Colonic mucosa (tissue), 4 donors: ENCODE measurements at regions not wholly inside any gene's neighbourhood (a gene's known extent, or its start where the extent isn't known, plus 50 kb on each side); places are given as distances from the start of the nearest gene placed in this dataset.

ENCODE experiments used
- DNase-seq: peaks from one replicate; pipeline ENCODE4 v3.0.0-alpha.2; 2020
- H3K27ac ChIP-seq: fragments of 200-600 bp; one replicate; pipeline ENCODE4 v1.8.0; 2021
- H3K27me3 ChIP-seq: fragments of 200-600 bp; one replicate; pipeline ENCODE4 v1.8.0; 2021
- H3K36me3 ChIP-seq: fragments of 200-600 bp; one replicate; pipeline ENCODE4 v1.8.0; 2021
- H3K4me1 ChIP-seq: fragments of 200-600 bp; one replicate; pipeline ENCODE4 v1.8.0; 2021; ENCODE audit warnings: mild to moderate bottlenecking
- H3K4me3 ChIP-seq: fragments of 200-600 bp; one replicate; pipeline ENCODE4 v1.8.0; 2021
- H3K9ac ChIP-seq, 2 donors: one replicate each; pipeline ENCODE4 v1.7.0; 2013; ENCODE audit warnings: control low read depth in 2 of 2, low read depth in 2 of 2, low read length in 2 of 2
- H3K9me3 ChIP-seq: fragments of 200-600 bp; one replicate; pipeline ENCODE4 v1.8.0; 2021
- CTCF ChIP-seq: fragments of 200-600 bp; IDR thresholded peaks from one replicate; pipeline ENCODE4 v1.8.0; 2022; ENCODE audit warnings: antibody characterized with exemption, mild to moderate bottlenecking
- intact Hi-C: fragments of 100-400 bp; cut with DNase I; formaldehyde crosslinking; loops from one replicate; pipeline ENCODE4 v1.14.1; 2022
- donor health status: healthy.
- donor health status: DM: no; HTN: no; CAD: no.
- donor health status: DM: no; HTN: no; CAD: no.

GRCh38 chr2:193965263-193965662 is 1691.8 kb upstream of the SLC39A10 start:
- intact Hi-C loops: no loop called here
- TF ChIP-seq CTCF: no peak
- H3K4me3 ChIP-seq: no peak overlapping the region
- H3K9ac ChIP-seq: no peak overlapping the region
- no peaks in the 10 kb centered on the region for H3K27me3 ChIP-seq
- H3K27ac ChIP-seq: no peak overlapping the region
- no peaks in the 10 kb centered on the region for H3K9me3 ChIP-seq
- H3K4me1 ChIP-seq: no peaks in the 10 kb centered on the region
- H3K36me3 ChIP-seq: no peaks in the 10 kb centered on the region
- no peak for DNase-seq

- H3K9ac ChIP-seq: no peak overlapping the region
- no peak overlapping the region for H3K4me3 ChIP-seq
- H3K4me1 ChIP-seq: no peaks in the 10 kb centered on the region
- H3K27ac ChIP-seq: no peak overlapping the region
- no peaks in the 10 kb centered on the region for H3K27me3 ChIP-seq
- DNase-seq: no peak
- H3K36me3 ChIP-seq: no peaks in the 10 kb centered on the region
- TF ChIP-seq CTCF: no peak
- H3K9me3 ChIP-seq: no peaks in the 10 kb centered on the region
- intact Hi-C loops: no loop called here
Observed at GRCh38 chr2:193963472-193964119, 1693.4 kb upstream of the SLC39A10 start.

GRCh38 chr2:193946806-193947205 is 1710.2 kb upstream of the SLC39A10 start:
- H3K4me3 ChIP-seq: no peak overlapping the region
- TF ChIP-seq CTCF: no peak

GRCh38 chr2:193943406-193943960 is 1713.5 kb upstream of the SLC39A10 start:
- Histone ChIP-seq H3K9me3 (no peaks in the 10 kb centered on the region), H3K4me1 (no peaks in the 10 kb centered on the region), H3K4me3 (no peak overlapping the region), H3K36me3 (no peaks in the 10 kb centered on the region), H3K27ac (no peak overlapping the region), H3K27me3 (no peaks in the 10 kb centered on the region), H3K9ac (no peak overlapping the region)
- TF ChIP-seq CTCF: no peak
- intact Hi-C loops: no loop called here
- DNase-seq: no peak

More at GRCh38 chr2:193946806-193947205, 1710.2 kb upstream of the SLC39A10 start:
- intact Hi-C loops: no loop called here
- Histone ChIP-seq H3K27me3 (no peaks in the 10 kb centered on the region), H3K9ac (no peak overlapping the region), H3K27ac (no peak overlapping the region), H3K4me1 (no peaks in the 10 kb centered on the region), H3K36me3 (no peaks in the 10 kb centered on the region), H3K9me3 (no peaks in the 10 kb centered on the region)
- DNase-seq: no peak

GRCh38 chr2:193935114-193935513 is 1721.9 kb upstream of the SLC39A10 start:
- H3K4me3 ChIP-seq: no peak overlapping the region
- DNase-seq: no peak
- H3K27me3 ChIP-seq: no peaks in the 10 kb centered on the region
- intact Hi-C loops: no loop called here
- no peak for TF ChIP-seq CTCF
- H3K9ac ChIP-seq: no peak overlapping the region
- no peaks in the 10 kb centered on the region for H3K9me3 ChIP-seq
- H3K4me1 ChIP-seq: no peaks in the 10 kb centered on the region
- H3K27ac ChIP-seq: no peak overlapping the region
- no peaks in the 10 kb centered on the region for H3K36me3 ChIP-seq
